Neural cell (in vitro differentiated cells): ENCODE measurements at regions not wholly inside any gene's neighbourhood (a gene's known extent, or its start where the extent isn't known, plus 50 kb on each side); places are given as distances from the start of the nearest gene placed in this dataset.

ENCODE experiments used
- H2AFZ ChIP-seq: fragments of 200-600, 300-800 bp; sonication (generic), shearing (Covaris generic); 2 replicates; pipeline ENCODE4 v1.6.0; 2014; ENCODE audit warnings: low read depth, mild to moderate bottlenecking, antibody characterized with exemption, low read length, moderate library complexity
- H3F3A ChIP-seq: fragments of 200-600 bp; shearing (Covaris generic); 2 replicates; pipeline ENCODE4 v1.6.1; 2016; ENCODE audit warnings: mild to moderate bottlenecking, moderate library complexity, mixed read lengths, antibody characterized with exemption, low read length; ENCODE audit not compliant: insufficient read depth, poor library complexity, severe bottlenecking
- H3K27ac ChIP-seq: fragments of 200-600, 300-800 bp; sonication (generic), shearing (Covaris generic); 2 replicates; pipeline ENCODE4 v1.5.1; 2014; ENCODE audit warnings: mild to moderate bottlenecking, low read length, moderate library complexity
- H3K27me3 ChIP-seq: fragments of 300-800, 200-600 bp; sonication (generic), shearing (Covaris generic); 2 replicates; pipeline ENCODE4 v1.6.0; 2014; ENCODE audit warnings: mild to moderate bottlenecking, low read depth, low read length, moderate library complexity; ENCODE audit not compliant: insufficient read depth
- H3K36me3 ChIP-seq: fragments of 300-800, 200-600 bp; sonication (generic), shearing (Covaris generic); 2 replicates; pipeline ENCODE4 v1.5.1; 2014; ENCODE audit warnings: mild to moderate bottlenecking, antibody characterized with exemption, low read length, moderate library complexity; ENCODE audit not compliant: insufficient read depth
- H3K4me2 ChIP-seq: fragments of 300-800, 200-600 bp; sonication (generic), shearing (Covaris generic); 2 replicates; pipeline ENCODE4 v1.6.0; 2014; ENCODE audit warnings: mild to moderate bottlenecking, low read length
- H3K4me3 ChIP-seq: fragments of 300-800, 200-600 bp; sonication (generic), shearing (Covaris generic); 2 replicates; pipeline ENCODE4 v1.5.1; 2014; ENCODE audit warnings: mild to moderate bottlenecking, low read length, moderate library complexity
- H3K79me2 ChIP-seq: fragments of 200-600 bp; shearing (Covaris generic); replicated peaks from 2 replicates; pipeline ENCODE4 v1.6.0; 2014; ENCODE audit warnings: mild to moderate bottlenecking, low read length, moderate library complexity; ENCODE audit not compliant: insufficient read depth
- H3K9ac ChIP-seq: fragments of 300-800, 200-600 bp; sonication (generic), shearing (Covaris generic); 2 replicates; pipeline ENCODE4 v1.6.1; 2016; ENCODE audit warnings: mild to moderate bottlenecking, low read length, mixed read lengths
- H3K9me2 ChIP-seq: fragments of 200-600 bp; shearing (Covaris generic); 2 replicates; pipeline ENCODE4 v1.6.1; 2016; ENCODE audit warnings: mild to moderate bottlenecking, low read length, mixed read lengths; ENCODE audit not compliant: insufficient read depth
- H3K9me3 ChIP-seq: fragments of 200-600, 300-800 bp; sonication (generic), shearing (Covaris generic); 2 replicates; pipeline ENCODE4 v1.6.1; 2016; ENCODE audit warnings: mild to moderate bottlenecking, mixed run types, low read length, moderate library complexity, mixed read lengths
- H4K20me1 ChIP-seq: fragments of 200-600 bp; shearing (Covaris generic); 2 replicates; pipeline ENCODE4 v1.6.1; 2016; ENCODE audit warnings: mild to moderate bottlenecking, mixed run types; ENCODE audit not compliant: insufficient read depth
- EP300 ChIP-seq: fragments of 450-650 bp; conservative IDR thresholded peaks from 2 replicates; pipeline ENCODE4 v1.6.1; 2014; ENCODE audit warnings: antibody characterized with exemption, mild to moderate bottlenecking, moderate library complexity; ENCODE audit not compliant: poor library complexity, severe bottlenecking
- EZH2 ChIP-seq: fragments of 200-600, 300-800 bp; shearing (Covaris generic), sonication (generic); IDR thresholded peaks from 2 replicates; pipeline ENCODE4 v1.6.1; 2014; ENCODE audit warnings: antibody characterized with exemption, low read length, borderline replicate concordance, mild to moderate bottlenecking; ENCODE audit not compliant: insufficient read depth, poor library complexity, severe bottlenecking
- MXI1 ChIP-seq: fragments of 450-650 bp; conservative IDR thresholded peaks from 2 replicates; pipeline ENCODE4 v1.6.1; 2014; ENCODE audit warnings: antibody characterized with exemption, mild to moderate bottlenecking; ENCODE audit not compliant: poor library complexity, severe bottlenecking
- POLR2AphosphoS5 ChIP-seq: IDR thresholded peaks from 2 replicates; pipeline ENCODE4 v1.6.1; 2012
- RAD21 ChIP-seq: fragments of 450-650 bp; conservative IDR thresholded peaks from 2 replicates; pipeline ENCODE4 v1.6.1; 2014; ENCODE audit warnings: antibody characterized with exemption, mild to moderate bottlenecking, moderate library complexity
- SMC3 ChIP-seq: fragments of 450-650 bp; conservative IDR thresholded peaks from 2 replicates; pipeline ENCODE4 v1.6.1; 2014; ENCODE audit warnings: antibody characterized with exemption, mild to moderate bottlenecking, moderate library complexity; ENCODE audit not compliant: poor library complexity
- TAF1 ChIP-seq: IDR thresholded peaks from 2 replicates; pipeline ENCODE4 v1.6.1; 2012; ENCODE audit warnings: low read depth
- TF ChIP-seq, protein P1 (sequence below): IDR thresholded peaks from 2 replicates; pipeline ENCODE4 v1.6.1; 2012; ENCODE audit warnings: borderline replicate concordance
- TF ChIP-seq, protein P2 (sequence below): fragments of 450-650 bp; IDR thresholded peaks from 2 replicates; pipeline ENCODE4 v1.5.1; 2014; ENCODE audit warnings: antibody characterized with exemption, mild to moderate bottlenecking, moderate library complexity; ENCODE audit not compliant: poor library complexity, severe bottlenecking

DNA sequence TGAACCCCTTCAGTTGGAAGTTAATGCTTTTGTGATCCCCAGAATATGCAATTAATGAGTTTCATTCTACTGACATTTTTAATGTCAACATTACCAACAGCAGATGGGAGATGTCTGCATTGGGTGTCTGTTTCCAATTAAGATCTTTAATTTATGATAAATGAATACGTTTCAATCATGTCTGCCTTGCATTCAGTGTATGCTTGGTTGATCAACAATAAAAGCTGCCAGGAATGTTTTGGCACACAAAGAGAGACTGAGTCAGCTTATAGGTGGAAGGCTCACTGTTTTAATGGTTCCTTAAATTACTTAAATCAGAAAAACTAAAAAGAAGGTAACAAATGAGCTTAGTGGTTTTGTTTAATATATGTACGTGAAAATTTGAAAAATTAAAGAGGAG lies 359.9 kb upstream of the CNKSR2 start:
- H3F3A ChIP-seq = no peaks in the 10 kb centered on the region
- no peak for TF ChIP-seq EZH2
- TF ChIP-seq RAD21 = no peak
- TF ChIP-seq TAF1 = no peak
- TF ChIP-seq EP300 = no peak
- TF ChIP-seq, protein P1, sequence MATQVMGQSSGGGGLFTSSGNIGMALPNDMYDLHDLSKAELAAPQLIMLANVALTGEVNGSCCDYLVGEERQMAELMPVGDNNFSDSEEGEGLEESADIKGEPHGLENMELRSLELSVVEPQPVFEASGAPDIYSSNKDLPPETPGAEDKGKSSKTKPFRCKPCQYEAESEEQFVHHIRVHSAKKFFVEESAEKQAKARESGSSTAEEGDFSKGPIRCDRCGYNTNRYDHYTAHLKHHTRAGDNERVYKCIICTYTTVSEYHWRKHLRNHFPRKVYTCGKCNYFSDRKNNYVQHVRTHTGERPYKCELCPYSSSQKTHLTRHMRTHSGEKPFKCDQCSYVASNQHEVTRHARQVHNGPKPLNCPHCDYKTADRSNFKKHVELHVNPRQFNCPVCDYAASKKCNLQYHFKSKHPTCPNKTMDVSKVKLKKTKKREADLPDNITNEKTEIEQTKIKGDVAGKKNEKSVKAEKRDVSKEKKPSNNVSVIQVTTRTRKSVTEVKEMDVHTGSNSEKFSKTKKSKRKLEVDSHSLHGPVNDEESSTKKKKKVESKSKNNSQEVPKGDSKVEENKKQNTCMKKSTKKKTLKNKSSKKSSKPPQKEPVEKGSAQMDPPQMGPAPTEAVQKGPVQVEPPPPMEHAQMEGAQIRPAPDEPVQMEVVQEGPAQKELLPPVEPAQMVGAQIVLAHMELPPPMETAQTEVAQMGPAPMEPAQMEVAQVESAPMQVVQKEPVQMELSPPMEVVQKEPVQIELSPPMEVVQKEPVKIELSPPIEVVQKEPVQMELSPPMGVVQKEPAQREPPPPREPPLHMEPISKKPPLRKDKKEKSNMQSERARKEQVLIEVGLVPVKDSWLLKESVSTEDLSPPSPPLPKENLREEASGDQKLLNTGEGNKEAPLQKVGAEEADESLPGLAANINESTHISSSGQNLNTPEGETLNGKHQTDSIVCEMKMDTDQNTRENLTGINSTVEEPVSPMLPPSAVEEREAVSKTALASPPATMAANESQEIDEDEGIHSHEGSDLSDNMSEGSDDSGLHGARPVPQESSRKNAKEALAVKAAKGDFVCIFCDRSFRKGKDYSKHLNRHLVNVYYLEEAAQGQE = no peak
- no peak for TF ChIP-seq MXI1
- no peak for TF ChIP-seq POLR2AphosphoS5
- TF ChIP-seq, protein P2, sequence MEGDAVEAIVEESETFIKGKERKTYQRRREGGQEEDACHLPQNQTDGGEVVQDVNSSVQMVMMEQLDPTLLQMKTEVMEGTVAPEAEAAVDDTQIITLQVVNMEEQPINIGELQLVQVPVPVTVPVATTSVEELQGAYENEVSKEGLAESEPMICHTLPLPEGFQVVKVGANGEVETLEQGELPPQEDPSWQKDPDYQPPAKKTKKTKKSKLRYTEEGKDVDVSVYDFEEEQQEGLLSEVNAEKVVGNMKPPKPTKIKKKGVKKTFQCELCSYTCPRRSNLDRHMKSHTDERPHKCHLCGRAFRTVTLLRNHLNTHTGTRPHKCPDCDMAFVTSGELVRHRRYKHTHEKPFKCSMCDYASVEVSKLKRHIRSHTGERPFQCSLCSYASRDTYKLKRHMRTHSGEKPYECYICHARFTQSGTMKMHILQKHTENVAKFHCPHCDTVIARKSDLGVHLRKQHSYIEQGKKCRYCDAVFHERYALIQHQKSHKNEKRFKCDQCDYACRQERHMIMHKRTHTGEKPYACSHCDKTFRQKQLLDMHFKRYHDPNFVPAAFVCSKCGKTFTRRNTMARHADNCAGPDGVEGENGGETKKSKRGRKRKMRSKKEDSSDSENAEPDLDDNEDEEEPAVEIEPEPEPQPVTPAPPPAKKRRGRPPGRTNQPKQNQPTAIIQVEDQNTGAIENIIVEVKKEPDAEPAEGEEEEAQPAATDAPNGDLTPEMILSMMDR = no peak
- TF ChIP-seq SMC3 = no peak
- H2AFZ ChIP-seq = no peak overlapping the region
- H3K36me3 ChIP-seq = no peaks in the 10 kb centered on the region
- H3K9ac ChIP-seq = no peak overlapping the region
- H3K9me3 ChIP-seq = no peaks in the 10 kb centered on the region
- no peaks in the 10 kb centered on the region for H4K20me1 ChIP-seq
- H3K9me2 ChIP-seq = no peaks in the 10 kb centered on the region
- no peak overlapping the region for H3K4me2 ChIP-seq
- no peaks in the 10 kb centered on the region for H3K27me3 ChIP-seq
- no peak overlapping the region for H3K27ac ChIP-seq
- H3K79me2 ChIP-seq = no peaks in the 10 kb centered on the region
- no peak overlapping the region for H3K4me3 ChIP-seq

DNA sequence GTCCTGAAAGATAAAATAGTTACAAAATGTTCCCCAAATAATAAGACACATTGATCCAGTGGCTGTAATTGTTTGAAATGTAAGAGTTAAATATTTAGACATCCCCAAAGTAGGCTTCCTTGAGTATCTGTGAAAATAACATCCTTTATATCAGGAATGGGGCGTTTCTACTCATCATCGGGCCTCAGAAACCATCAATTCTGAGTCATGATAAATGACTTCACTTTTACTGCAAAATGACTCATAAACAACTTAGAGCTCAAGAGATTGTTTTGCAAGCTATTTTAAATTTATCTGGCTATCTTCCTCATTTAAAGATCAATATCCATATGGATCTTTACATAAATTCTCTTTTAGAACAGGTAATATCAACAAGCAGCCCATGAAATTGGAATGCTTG lies 369.4 kb upstream of the CNKSR2 start:
- Histone ChIP-seq H3K79me2 (no peaks in the 10 kb centered on the region), H3K4me3 (no peak overlapping the region), H3K9me3 (no peaks in the 10 kb centered on the region), H2AFZ (no peak overlapping the region), H3K9me2 (no peaks in the 10 kb centered on the region), H3K27ac (no peak overlapping the region), H3F3A (no peaks in the 10 kb centered on the region), H3K36me3 (no peaks in the 10 kb centered on the region), H3K27me3 (no peaks in the 10 kb centered on the region), H3K9ac (no peak overlapping the region), H4K20me1 (no peaks in the 10 kb centered on the region), H3K4me2 (no peak overlapping the region)
- TF ChIP-seq RAD21 (no peak), POLR2AphosphoS5 (no peak), SMC3 (no peak), TAF1 (no peak), EZH2 (no peak), MXI1 (no peak), EP300 (no peak)
- TF ChIP-seq, protein P1 = no peak
- TF ChIP-seq, protein P2 = no peak
